GM21390 (cell line): ENCODE measurements at regions not wholly inside any gene's neighbourhood (a gene's known extent, or its start where the extent isn't known, plus 50 kb on each side); places are given as distances from the start of the nearest gene placed in this dataset.

ENCODE experiments used
- ATAC-seq: cut with Tn5 transposase; IDR thresholded peaks from one replicate; pipeline ENCODE4 v1.9.1; 2021; ENCODE audit not compliant: unreplicated experiment

- no peak for ATAC-seq
Measured at GRCh38 chr15:79656151-79657000, 224.2 kb downstream of the MINAR1 start.

- ATAC-seq: no peak
Measured at GRCh38 chr15:79657722-79658121, 225.6 kb downstream of the MINAR1 start.

- no peak for ATAC-seq
Measured at GRCh38 chr15:79659691-79660090, 227.6 kb downstream of the MINAR1 start.

- ATAC-seq: no peak
Measured at GRCh38 chr15:79661411-79661810, 229.3 kb downstream of the MINAR1 start.

GRCh38 chr15:79673416-79674123 lies 223.2 kb downstream of the MTHFS start:
- peak; percentile 94 for ATAC-seq

GRCh38 chr15:79674124-79674465 lies 222.7 kb downstream of the MTHFS start:
- no peak for ATAC-seq

- ATAC-seq: no peak
Measured at GRCh38 chr15:79675982-79676381, 220.8 kb downstream of the MTHFS start.

- no peak for ATAC-seq
Measured at GRCh38 chr15:79676621-79677020, 220.2 kb downstream of the MTHFS start.

- no peak for ATAC-seq
Measured at GRCh38 chr15:79677241-79677640, 219.6 kb downstream of the MTHFS start.

GRCh38 chr15:79678032-79678701 lies 218.6 kb downstream of the MTHFS start:
- ATAC-seq: no peak

GRCh38 chr15:79680720-79681119 lies 216.1 kb downstream of the MTHFS start:
- no peak for ATAC-seq

- no peak for ATAC-seq
Measured at GRCh38 chr15:79682285-79682684, 214.5 kb downstream of the MTHFS start.

- no peak for ATAC-seq
Measured at GRCh38 chr15:79682851-79683288, 213.9 kb downstream of the MTHFS start.

- ATAC-seq: no peak
Measured at GRCh38 chr15:79689030-79689429, 207.8 kb downstream of the MTHFS start.

GRCh38 chr15:79700951-79701480 lies 195.8 kb downstream of the MTHFS start:
- ATAC-seq: no peak

- ATAC-seq: no peak
Measured at GRCh38 chr15:79702621-79703020, 194.2 kb downstream of the MTHFS start.

GRCh38 chr15:79721256-79721655 lies 175.6 kb downstream of the MTHFS start:
- ATAC-seq: no peak

- ATAC-seq: no peak
Measured at GRCh38 chr15:79724312-79724711, 172.5 kb downstream of the MTHFS start.

- no peak for ATAC-seq
Measured at GRCh38 chr15:79724804-79725203, 172.0 kb downstream of the MTHFS start.

GRCh38 chr15:79728867-79729266 lies 167.9 kb downstream of the MTHFS start:
- no peak for ATAC-seq

- ATAC-seq: no peak
Measured at GRCh38 chr15:79736435-79737000, 160.3 kb downstream of the MTHFS start.
